IMR-90 (cell line): ENCODE measurements at regions not wholly inside any gene's neighbourhood (a gene's known extent, or its start where the extent isn't known, plus 50 kb on each side); places are given as distances from the start of the nearest gene placed in this dataset.

Experiments used
- ATAC-seq: fragments of 200-7000 bp; cut with Tn5 transposase; 2 replicates; pipeline ENCODE4 v1.9.1; 2020; ENCODE audit warnings: low read depth, mild to moderate bottlenecking, moderate library complexity
- BruUV-seq: library from RNA; stranded (reverse); fragments of 400-500 nt; replicated peaks from 2 replicates; lab custom pipeline; 2021; lab: Mats Ljungman, UMichigan
- CTCF ChIA-PET: fragments of 300-600 bp; formaldehyde crosslinking; extraction: SDS; loops from one replicate; lab custom pipeline; 2021; ENCODE audit warnings: antibody characterized with exemption; lab: Yijun Ruan, JAX
- POLR2A ChIA-PET: fragments of 300-600 bp; sonication (Branson Sonifier 250); formaldehyde crosslinking; loops from one replicate; lab custom pipeline; 2022; ENCODE audit warnings: antibody characterized with exemption; ENCODE audit not compliant: unreplicated experiment; lab: Charles Lee
- DNase-seq: peaks from one replicate; pipeline ENCODE4 v3.0.0; 2013
- H2AFZ ChIP-seq: replicated peaks from 2 replicates; pipeline ENCODE3; 2013; ENCODE audit warnings: low read length, mild to moderate bottlenecking; ENCODE audit not compliant: poor library complexity
- H2AK5ac ChIP-seq: 2 replicates; pipeline ENCODE4 v1.6.1; 2013; ENCODE audit warnings: low read depth, low read length, inconsistent platforms
- H2AK9ac ChIP-seq: replicated peaks from 2 replicates; pipeline ENCODE3; 2013; ENCODE audit warnings: mild to moderate bottlenecking, low read depth, low read length, moderate library complexity; ENCODE audit not compliant: poor library complexity
- H2BK120ac ChIP-seq: 2 replicates; pipeline ENCODE4 v1.6.1; 2013; ENCODE audit warnings: low read depth, low read length, inconsistent platforms
- H2BK15ac ChIP-seq: 3 replicates; pipeline ENCODE4 v1.6.1; 2013; ENCODE audit warnings: low read depth, low read length, inconsistent platforms
- H2BK20ac ChIP-seq: 2 replicates; pipeline ENCODE4 v1.6.1; 2013; ENCODE audit warnings: low read depth, mild to moderate bottlenecking, inconsistent platforms, low read length, moderate library complexity
- H2BK5ac ChIP-seq: 2 replicates; pipeline ENCODE4 v1.6.1; 2013; ENCODE audit warnings: mild to moderate bottlenecking, low read depth, low read length, inconsistent platforms; ENCODE audit not compliant: poor library complexity, severe bottlenecking
- H3K14ac ChIP-seq: replicated peaks from 2 replicates; pipeline ENCODE4 v1.6.1; 2013; ENCODE audit warnings: low read depth, low read length, inconsistent platforms
- H3K18ac ChIP-seq: 2 replicates; pipeline ENCODE4 v1.6.1; 2013; ENCODE audit warnings: low read depth, low read length, control low read depth
- H3K23ac ChIP-seq: 2 replicates; pipeline ENCODE4 v1.6.1; 2013; ENCODE audit warnings: low read depth, low read length, inconsistent platforms
- H3K27ac ChIP-seq: 2 replicates; pipeline ENCODE4 v1.5.1; 2013; ENCODE audit warnings: mild to moderate bottlenecking, control low read depth, low read length; ENCODE audit not compliant: insufficient read depth
- H3K27me3 ChIP-seq: 2 replicates; pipeline ENCODE4 v1.6.1; 2013; ENCODE audit warnings: low read length; ENCODE audit not compliant: control insufficient read depth, insufficient read depth
- H3K36me3 ChIP-seq: 2 replicates; pipeline ENCODE4 v1.6.1; 2013; ENCODE audit warnings: low read length, mixed read lengths; ENCODE audit not compliant: control insufficient read depth, insufficient read depth
- H3K4ac ChIP-seq: 2 replicates; pipeline ENCODE4 v1.6.1; 2013; ENCODE audit warnings: low read depth, low read length, inconsistent platforms
- H3K4me1 ChIP-seq: 2 replicates; pipeline ENCODE4 v1.6.1; 2013; ENCODE audit warnings: low read length, mixed read lengths; ENCODE audit not compliant: control insufficient read depth, insufficient read depth
- H3K4me2 ChIP-seq: 2 replicates; pipeline ENCODE4 v1.6.1; 2013; ENCODE audit warnings: low read depth, mild to moderate bottlenecking, control low read depth, low read length, moderate library complexity
- H3K4me3 ChIP-seq: 2 replicates; pipeline ENCODE4 v1.5.1; 2013; ENCODE audit warnings: low read depth, mild to moderate bottlenecking, control low read depth, low read length, moderate library complexity; ENCODE audit not compliant: insufficient read depth
- H3K56ac ChIP-seq: 2 replicates; pipeline ENCODE4 v1.6.1; 2013; ENCODE audit warnings: low read length, inconsistent platforms; ENCODE audit not compliant: insufficient read depth; ENCODE audit errors: extremely low read depth
- H3K79me1 ChIP-seq, 2 experiments: 2 replicates each; pipeline ENCODE4 v1.6.1; 2013; ENCODE audit warnings: low read length in 2 of 2, inconsistent platforms in 1 of 2, low read depth in 1 of 2
- H3K9ac ChIP-seq: 2 replicates; pipeline ENCODE4 v1.6.1; 2013; ENCODE audit warnings: low read depth, low read length, control low read depth
- H3K9me1 ChIP-seq: 2 replicates; pipeline ENCODE4 v1.6.1; 2013; ENCODE audit warnings: low read length, inconsistent platforms; ENCODE audit not compliant: insufficient read depth
- H3K9me3 ChIP-seq: 2 replicates; pipeline ENCODE4 v1.6.1; 2013; ENCODE audit warnings: low read length; ENCODE audit not compliant: control insufficient read depth, insufficient read depth
- H4K20me1 ChIP-seq: 2 replicates; pipeline ENCODE4 v1.6.1; 2013; ENCODE audit warnings: low read length, inconsistent platforms; ENCODE audit not compliant: insufficient read depth
- H4K5ac ChIP-seq: 2 replicates; pipeline ENCODE4 v1.6.1; 2013; ENCODE audit warnings: mild to moderate bottlenecking, low read depth, low read length, control low read depth
- H4K8ac ChIP-seq, 2 experiments: 2 replicates each; pipeline ENCODE4 v1.6.1; 2013; ENCODE audit warnings: low read depth in 2 of 2, low read length in 2 of 2, control low read depth in 1 of 2, inconsistent platforms in 1 of 2
- H4K91ac ChIP-seq: 2 replicates; pipeline ENCODE4 v1.6.1; 2013; ENCODE audit warnings: low read depth, low read length, inconsistent platforms; ENCODE audit not compliant: insufficient read depth
- BHLHE40 ChIP-seq: fragments of 150-350 bp; IDR thresholded peaks from 2 replicates; pipeline ENCODE4 v1.6.1; 2016; ENCODE audit warnings: mild to moderate bottlenecking, low read depth, low read length
- CEBPB ChIP-seq: IDR thresholded peaks from 2 replicates; pipeline ENCODE4 v1.6.1; 2012; ENCODE audit warnings: low read depth, low read length, improper control_type of control experiment
- CHD1 ChIP-seq: IDR thresholded peaks from 2 replicates; pipeline ENCODE4 v1.6.1; 2012; ENCODE audit warnings: low read depth, low read length, improper control_type of control experiment
- FOS ChIP-seq: fragments of 150-350 bp; IDR thresholded peaks from 2 replicates; pipeline ENCODE4 v1.6.1; 2016; ENCODE audit warnings: low read depth, low read length
- MAFK ChIP-seq: IDR thresholded peaks from 2 replicates; pipeline ENCODE4 v1.6.1; 2012; ENCODE audit warnings: low read depth, low read length, improper control_type of control experiment
- MAZ ChIP-seq: IDR thresholded peaks from 2 replicates; pipeline ENCODE4 v1.6.1; 2012; ENCODE audit warnings: low read depth, mild to moderate bottlenecking, low read length, improper control_type of control experiment, moderate library complexity, borderline replicate concordance
- MXI1 ChIP-seq: IDR thresholded peaks from 2 replicates; pipeline ENCODE4 v1.6.1; 2012; ENCODE audit warnings: low read depth, mild to moderate bottlenecking, low read length, moderate library complexity, borderline replicate concordance
- NFE2L2 ChIP-seq: fragments of 150-350 bp; IDR thresholded peaks from 2 replicates; pipeline ENCODE4 v1.6.1; 2016; ENCODE audit warnings: low read depth, mild to moderate bottlenecking, low read length
- POLR2A ChIP-seq: IDR thresholded peaks from 2 replicates; pipeline ENCODE4 v1.6.1; 2012; ENCODE audit warnings: mild to moderate bottlenecking, low read depth, low read length
- RAD21 ChIP-seq: IDR thresholded peaks from 2 replicates; pipeline ENCODE4 v1.6.1; 2012; ENCODE audit warnings: low read length, improper control_type of control experiment
- RCOR1 ChIP-seq: IDR thresholded peaks from 2 replicates; pipeline ENCODE4 v1.6.1; 2012; ENCODE audit warnings: mild to moderate bottlenecking, low read length, improper control_type of control experiment; ENCODE audit not compliant: insufficient replicate concordance
- RFX5 ChIP-seq: IDR thresholded peaks from 2 replicates; pipeline ENCODE4 v1.8.0; 2012; ENCODE audit warnings: low read depth, mild to moderate bottlenecking, low read length, moderate library complexity
- SMC3 ChIP-seq: fragments of 150-350 bp; IDR thresholded peaks from 2 replicates; pipeline ENCODE4 v1.6.1; 2016; ENCODE audit warnings: low read depth, mild to moderate bottlenecking, antibody characterized with exemption, low read length, moderate library complexity
- WGBS, 2 experiments: methylation state at CpG; one replicate each; pipeline versions ENCODE4 v1.1.5 to v1.1.7; 2013; ENCODE audit warnings: missing lambda C conversion rate in 2 of 2; ENCODE audit not compliant: insufficient read length in 1 of 2; ENCODE audit errors: extremely low coverage in 2 of 2; 5-methylcytosine and 5-hydroxymethylcytosine counted together
- dilution Hi-C: fragments of 300-500 bp; cut with HindIII; formaldehyde crosslinking; loops from one replicate; pipeline ENCODE4 v1.14.3; 2018; ENCODE audit warnings: low sequenced_read_pairs; ENCODE audit not compliant: unreplicated experiment
- in situ Hi-C: fragments of 300-500 bp; cut with MboI; formaldehyde crosslinking; loops from 3 replicates; pipeline ENCODE4 v1.14.3; 2019; ENCODE audit warnings: low sequenced_read_pairs, inconsistent platforms, mixed read lengths
- intact Hi-C: fragments of 100-400 bp; cut with micrococcal nuclease; formaldehyde crosslinking; loops from 2 replicates; pipeline ENCODE4 v1.10.0; 2022
- TF ChIP-seq, protein P1 (sequence below): fragments of 150-350 bp; IDR thresholded peaks from 2 replicates; pipeline ENCODE4 v1.6.1; 2017; ENCODE audit warnings: mild to moderate bottlenecking, antibody characterized with exemption, low read length, low read depth
- TF ChIP-seq, protein P2 (sequence below): conservative IDR thresholded peaks from 2 replicates; pipeline ENCODE4 v1.5.1; 2012; ENCODE audit warnings: mild to moderate bottlenecking, low read depth, low read length, improper control_type of control experiment
- TF ChIP-seq, protein P3 (sequence below): fragments of 150-350 bp; IDR thresholded peaks from 2 replicates; pipeline ENCODE4 v1.6.1; 2016; ENCODE audit warnings: low read depth, mild to moderate bottlenecking, low read length, moderate library complexity, borderline replicate concordance

DNA sequence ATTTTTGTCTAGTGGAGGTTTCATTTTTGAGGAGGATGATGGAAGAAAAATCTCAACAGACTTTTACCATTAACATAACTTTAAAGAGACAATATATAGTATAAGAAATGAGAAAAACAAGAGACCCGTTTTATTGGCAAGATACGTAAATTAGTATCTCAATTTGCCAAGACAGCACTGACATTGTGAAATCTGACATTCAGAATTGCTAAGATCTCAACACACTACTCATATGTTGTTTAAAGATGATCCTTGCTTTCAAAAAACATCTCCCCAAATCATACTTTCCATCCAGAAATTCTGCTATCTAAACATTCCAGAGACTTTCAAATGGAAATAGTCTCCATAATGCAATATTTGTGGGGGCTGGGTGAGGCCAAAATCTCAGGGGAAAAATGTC lies 220.9 kb upstream of the CEP162 start:
- ChIA-PET CTCF (no interaction called here), POLR2A (no interaction called here)
- DNase-seq: no peak
- Histone ChIP-seq H4K20me1 (no peaks in the 10 kb centered on the region), H3K4me3 (no peak overlapping the region), H3K4ac (no peak overlapping the region), H3K27ac (no peak overlapping the region), H3K4me2 (no peak overlapping the region), H2AK5ac (no peak overlapping the region), H4K8ac (no peak overlapping the region), H2BK120ac (no peak overlapping the region), H2AFZ (no peak overlapping the region), H3K9me1 (no peaks in the 10 kb centered on the region), H3K23ac (no peak overlapping the region), H3K9me3 (no peaks in the 10 kb centered on the region), H2BK15ac (no peak overlapping the region), H3K79me1 (no peaks in the 10 kb centered on the region), H3K9ac (no peak overlapping the region), H2AK9ac (no peak overlapping the region), H3K56ac (no peak overlapping the region), H3K27me3 (no peaks in the 10 kb centered on the region; the same call in 1 of the 2 replicates), H3K18ac (no peak overlapping the region), H4K5ac (no peak overlapping the region), H2BK5ac (no peak overlapping the region), H3K14ac (no peak overlapping the region), H3K4me1 (no peaks in the 10 kb centered on the region), H3K36me3 (no peaks in the 10 kb centered on the region), H2BK20ac (no peak overlapping the region), H4K91ac (no peak overlapping the region)
- intact Hi-C loops: no loop called here
- TF ChIP-seq SMC3 (no peak), RAD21 (no peak), MXI1 (no peak), RFX5 (no peak), MAZ (no peak), BHLHE40 (no peak), NFE2L2 (no peak), RCOR1 (no peak), CHD1 (no peak), POLR2A (no peak), CEBPB (no peak), FOS (no peak), MAFK (no peak)
- TF ChIP-seq, protein P1, sequence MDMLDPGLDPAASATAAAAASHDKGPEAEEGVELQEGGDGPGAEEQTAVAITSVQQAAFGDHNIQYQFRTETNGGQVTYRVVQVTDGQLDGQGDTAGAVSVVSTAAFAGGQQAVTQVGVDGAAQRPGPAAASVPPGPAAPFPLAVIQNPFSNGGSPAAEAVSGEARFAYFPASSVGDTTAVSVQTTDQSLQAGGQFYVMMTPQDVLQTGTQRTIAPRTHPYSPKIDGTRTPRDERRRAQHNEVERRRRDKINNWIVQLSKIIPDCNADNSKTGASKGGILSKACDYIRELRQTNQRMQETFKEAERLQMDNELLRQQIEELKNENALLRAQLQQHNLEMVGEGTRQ: no peak
- TF ChIP-seq, protein P2, sequence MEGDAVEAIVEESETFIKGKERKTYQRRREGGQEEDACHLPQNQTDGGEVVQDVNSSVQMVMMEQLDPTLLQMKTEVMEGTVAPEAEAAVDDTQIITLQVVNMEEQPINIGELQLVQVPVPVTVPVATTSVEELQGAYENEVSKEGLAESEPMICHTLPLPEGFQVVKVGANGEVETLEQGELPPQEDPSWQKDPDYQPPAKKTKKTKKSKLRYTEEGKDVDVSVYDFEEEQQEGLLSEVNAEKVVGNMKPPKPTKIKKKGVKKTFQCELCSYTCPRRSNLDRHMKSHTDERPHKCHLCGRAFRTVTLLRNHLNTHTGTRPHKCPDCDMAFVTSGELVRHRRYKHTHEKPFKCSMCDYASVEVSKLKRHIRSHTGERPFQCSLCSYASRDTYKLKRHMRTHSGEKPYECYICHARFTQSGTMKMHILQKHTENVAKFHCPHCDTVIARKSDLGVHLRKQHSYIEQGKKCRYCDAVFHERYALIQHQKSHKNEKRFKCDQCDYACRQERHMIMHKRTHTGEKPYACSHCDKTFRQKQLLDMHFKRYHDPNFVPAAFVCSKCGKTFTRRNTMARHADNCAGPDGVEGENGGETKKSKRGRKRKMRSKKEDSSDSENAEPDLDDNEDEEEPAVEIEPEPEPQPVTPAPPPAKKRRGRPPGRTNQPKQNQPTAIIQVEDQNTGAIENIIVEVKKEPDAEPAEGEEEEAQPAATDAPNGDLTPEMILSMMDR: no peak
- TF ChIP-seq, protein P3, sequence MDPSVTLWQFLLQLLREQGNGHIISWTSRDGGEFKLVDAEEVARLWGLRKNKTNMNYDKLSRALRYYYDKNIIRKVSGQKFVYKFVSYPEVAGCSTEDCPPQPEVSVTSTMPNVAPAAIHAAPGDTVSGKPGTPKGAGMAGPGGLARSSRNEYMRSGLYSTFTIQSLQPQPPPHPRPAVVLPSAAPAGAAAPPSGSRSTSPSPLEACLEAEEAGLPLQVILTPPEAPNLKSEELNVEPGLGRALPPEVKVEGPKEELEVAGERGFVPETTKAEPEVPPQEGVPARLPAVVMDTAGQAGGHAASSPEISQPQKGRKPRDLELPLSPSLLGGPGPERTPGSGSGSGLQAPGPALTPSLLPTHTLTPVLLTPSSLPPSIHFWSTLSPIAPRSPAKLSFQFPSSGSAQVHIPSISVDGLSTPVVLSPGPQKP: no peak
- in situ Hi-C loops: no loop called here
- BruUV-seq: no TSS peak
- ATAC-seq: no peak
- dilution Hi-C loops: no loop called here
- WGBS, 2 experiments: no CpG with 5 or more reads among the region's 2 CpGs
